ENCODE measurements at regions not wholly inside any gene's neighbourhood (a gene's known extent, or its start where the extent isn't known, plus 50 kb on each side); places are given as distances from the start of the nearest gene placed in this dataset.

- Histone ChIP-seq H3K4me3 (no peak overlapping the region), H4K20me1 (replicated peaks; ENCODE audit: insufficient read depth) (no peaks in the 10 kb centered on the region), H3K4me1 (ENCODE audit: insufficient read depth) (no peaks in the 10 kb centered on the region), H3F3A (replicated peaks; ENCODE audit: low read depth) (no peaks in the 10 kb centered on the region), H3K9me2 (ENCODE audit: insufficient read depth) (0 out of 2 replicates have a peak, but pooled peaks cover 1% of the 10 kb centered on the region), H2AFZ (peak overlapping the region; percentile 87; the same call in 1 of the 2 replicates), H3K36me3 (ENCODE audit: insufficient read depth) (no peaks in the 10 kb centered on the region), H3K27ac (ENCODE audit: low read depth) (no peak overlapping the region), H3K27me3 (ENCODE audit: insufficient read depth) (no peaks in the 10 kb centered on the region), H3K4me2 (no peak overlapping the region), H3K79me2 (replicated peaks; ENCODE audit: insufficient read depth) (no peaks in the 10 kb centered on the region)
- TF ChIP-seq POLR2AphosphoS5 (IDR thresholded peaks at IDR 0.05; ENCODE audit: low read depth), result no peak
- TF ChIP-seq ZNF462 (CRISPR knock-in tag; IDR thresholded peaks at IDR 0.05), result no peak
- TF ChIP-seq ETS1 (IDR thresholded peaks at IDR 0.05), result no peak
- TF ChIP-seq EZH2phosphoT487 (IDR thresholded peaks at IDR 0.05; ENCODE audit: unreplicated experiment), result no peak
- TF ChIP-seq CTCF (conservative IDR thresholded peaks at IDR 0.05; ENCODE audit: low read depth in 2 of 2), result no peak
- no peak for TF ChIP-seq STAT1 (IDR thresholded peaks at IDR 0.05; ENCODE audit: unreplicated experiment)
- TF ChIP-seq ZNF331 (CRISPR knock-in tag; IDR thresholded peaks at IDR 0.05; ENCODE audit: low read depth), result no peak
- no peak for TF ChIP-seq NANOG (IDR thresholded peaks at IDR 0.05; ENCODE audit: borderline replicate concordance)
- no peak for TF ChIP-seq EZH2 (IDR thresholded peaks at IDR 0.05; ENCODE audit: low read depth, unreplicated experiment)
- TF ChIP-seq REST (IDR thresholded peaks at IDR 0.05; ENCODE audit: unreplicated experiment), result no peak
- no peak for TF ChIP-seq JUNB (IDR thresholded peaks at IDR 0.05; ENCODE audit: unreplicated experiment)
- no peak for TF ChIP-seq ZNF114 (CRISPR knock-in tag; IDR thresholded peaks at IDR 0.05)
- no peak for TF ChIP-seq CREB1 (CRISPR knock-in tag; IDR thresholded peaks at IDR 0.05; ENCODE audit: low read depth)
- H3K27me3 Mint-ChIP-seq (ENCODE audit: insufficient read depth, low read depth, poor library complexity), result no peaks in the 10 kb centered on the region
- peaks cover 4% of the 10 kb centered on the region; the same call in 2 of the 3 replicates for H3K9me3 Mint-ChIP-seq
- no peaks in the 10 kb centered on the region for H3K36me3 Mint-ChIP-seq (ENCODE audit: low read depth)
- no peak overlapping the region for H3K4me3 Mint-ChIP-seq
- DNase-seq (ENCODE audit: low spot score) (no peak), ATAC-seq (no peak)
- 0 out of 3 replicates have a peak, but pooled peaks cover 2% of the 10 kb centered on the region for H3K4me1 Mint-ChIP-seq
- no peak overlapping the region for H3K27ac Mint-ChIP-seq
These were observed 626.1 kb downstream of the DHX35 start for GRCh38 chr20:39588148-39588757.
